Endothelial cell of umbilical vein (primary cell): ENCODE measurements at regions not wholly inside any gene's neighbourhood (a gene's known extent, or its start where the extent isn't known, plus 50 kb on each side); places are given as distances from the start of the nearest gene placed in this dataset.

Experiments
- CTCF ChIP-seq, 2 donors: IDR thresholded peaks; 1 replicate in 1 of 2; 2 replicates in 1 of 2; pipeline ENCODE4 v1.5.1; 2011; ENCODE audit warnings: low read length in 2 of 2, mild to moderate bottlenecking in 2 of 2, moderate library complexity in 2 of 2, control low read depth in 1 of 2, inconsistent platforms in 1 of 2, low read depth in 1 of 2; ENCODE audit not compliant: insufficient read depth in 1 of 2; ENCODE audit errors: extremely low read depth in 1 of 2
- EZH2 ChIP-seq: IDR thresholded peaks from 2 replicates; pipeline ENCODE4 v1.6.1; 2012; ENCODE audit warnings: borderline replicate concordance, low read depth, mild to moderate bottlenecking, moderate library complexity, low read length, inconsistent platforms; ENCODE audit not compliant: severe bottlenecking
- POLR2A ChIP-seq: IDR thresholded peaks from 2 replicates; pipeline ENCODE4 v1.6.1; 2012; ENCODE audit warnings: low read depth, mild to moderate bottlenecking, control low read depth, low read length
- POLR2AphosphoS5 ChIP-seq: IDR thresholded peaks from 2 replicates; pipeline ENCODE4 v1.6.1; 2012; ENCODE audit warnings: low read depth, mild to moderate bottlenecking, control low read depth, low read length, moderate library complexity; ENCODE audit not compliant: insufficient read depth

- no peak for TF ChIP-seq POLR2AphosphoS5
- no peak for TF ChIP-seq EZH2
- no peak for TF ChIP-seq POLR2A
- no peak for TF ChIP-seq CTCF (IDR thresholded peaks at IDR 0.05; ENCODE audit: extremely low read depth in 1 of 2, insufficient read depth in 1 of 2, low read depth in 1 of 2, low read length in 2 of 2)
These were observed 130.1 kb downstream of the C5orf15 start for GRCh38 chr5:133838286-133838685.
